Vagina (tissue), 2 donors: ENCODE measurements at regions not wholly inside any gene's neighbourhood (a gene's known extent, or its start where the extent isn't known, plus 50 kb on each side); places are given as distances from the start of the nearest gene placed in this dataset.

ENCODE experiments used
- CTCF ChIP-seq, 3 experiments: fragments of 450-650 bp in 2 of 3; fragments of 200-600 bp in 1 of 3; sonication (generic) in 1 of 3; IDR thresholded peaks; one replicate each; pipeline ENCODE4 v1.5.1; 2017 to 2019; ENCODE audit warnings: antibody characterized with exemption in 3 of 3, mild to moderate bottlenecking in 2 of 3, moderate library complexity in 2 of 3
- POLR2A ChIP-seq, 2 donors: fragments of 450-650 bp; IDR thresholded peaks; one replicate each; pipeline ENCODE4 v1.6.1; 2017; ENCODE audit warnings: antibody characterized with exemption in 2 of 2, mild to moderate bottlenecking in 2 of 2, moderate library complexity in 2 of 2

- TF ChIP-seq CTCF (IDR thresholded peaks at IDR 0.05) (no peak), POLR2A (IDR thresholded peaks at IDR 0.05) (no peak)
These were observed 155.3 kb downstream of the MEX3B start for GRCh38 chr15:81890496-81890895.
